GM12878 (cell line): ENCODE measurements at regions not wholly inside any gene's neighbourhood (a gene's known extent, or its start where the extent isn't known, plus 50 kb on each side); places are given as distances from the start of the nearest gene placed in this dataset.

Experiments
- ATAC-seq: fragments of 200-7000 bp; cut with Tn5 transposase; 3 replicates; pipeline ENCODE4 v1.9.1; 2020; ENCODE audit warnings: mild to moderate bottlenecking, moderate library complexity
- BruUV-seq: library from RNA; stranded (reverse); fragments of 400-500 nt; replicated peaks from 2 replicates; lab custom pipeline; 2021; lab: Mats Ljungman, UMichigan
- CTCF ChIA-PET: fragments of 300-600 bp; sonication (Branson Sonifier 250); formaldehyde crosslinking; extraction: SDS; loops from one replicate; lab custom pipeline; 2021; ENCODE audit warnings: inconsistent platforms; lab: Yijun Ruan, JAX
- POLR2A ChIA-PET: fragments of 350-600 bp; formaldehyde crosslinking; extraction: SDS; loops from one replicate; lab custom pipeline; 2021; ENCODE audit warnings: inconsistent platforms; lab: Charles Lee
- RAD21 ChIA-PET: fragments of 300-600 bp; sonication (Branson Sonifier 250); formaldehyde crosslinking; loops from one replicate; lab custom pipeline; 2023; ENCODE audit warnings: antibody characterized with exemption; ENCODE audit not compliant: unreplicated experiment; lab: Charles Lee
- SMC1A ChIA-PET: fragments of 300-600 bp; sonication (Branson Sonifier 250); formaldehyde crosslinking; loops from one replicate; lab custom pipeline; 2023; ENCODE audit not compliant: unreplicated experiment, uncharacterized antibody; lab: Charles Lee
- DNase-seq: peaks from one replicate; pipeline ENCODE4 v3.0.0-alpha.2; 2011; ENCODE audit warnings: low read depth, low spot score
- FAIRE-seq: peaks from 3 replicates; lab custom pipeline; 2011; peaks lifted over from hg19 to GRCh38; lab: Jason Lieb, UNC
- H2AFZ ChIP-seq: 2 replicates; pipeline ENCODE4 v1.6.0; 2011; ENCODE audit warnings: low read depth, low read length, control low read depth; ENCODE audit not compliant: control insufficient read depth
- H3K27ac ChIP-seq: 2 replicates; pipeline ENCODE4 v1.5.1; 2011; ENCODE audit warnings: control low read depth; ENCODE audit not compliant: control insufficient read depth, insufficient read depth
- H3K27me3 ChIP-seq, 2 experiments: replicated peaks in 1 of 2; 2 replicates each; pipeline versions ENCODE4 v1.6.0 to v1.6.1; 2011; ENCODE audit warnings: low read length in 1 of 2; ENCODE audit not compliant: control insufficient read depth in 2 of 2, insufficient read depth in 2 of 2
- H3K36me3 ChIP-seq, 2 experiments: 2 replicates each; pipeline ENCODE4 v1.5.1; 2011; ENCODE audit warnings: low read length in 1 of 2; ENCODE audit not compliant: control insufficient read depth in 2 of 2, insufficient read depth in 2 of 2
- H3K4me1 ChIP-seq: 2 replicates; pipeline ENCODE4 v1.6.1; 2011; ENCODE audit warnings: mild to moderate bottlenecking, low read length, moderate library complexity, mixed read lengths; ENCODE audit not compliant: control insufficient read depth, insufficient read depth
- H3K4me2 ChIP-seq: 2 replicates; pipeline ENCODE4 v1.6.0; 2011; ENCODE audit warnings: control low read depth; ENCODE audit not compliant: control insufficient read depth, insufficient read depth
- H3K4me3 ChIP-seq: fragments of 200-600 bp; sonication (generic); 2 replicates; pipeline ENCODE4 v1.5.1; 2016
- H3K79me2 ChIP-seq: 2 replicates; pipeline ENCODE4 v1.6.0; 2011; ENCODE audit warnings: low read length; ENCODE audit not compliant: control insufficient read depth, insufficient read depth
- H3K9ac ChIP-seq: 2 replicates; pipeline ENCODE4 v1.8.0; 2011; ENCODE audit warnings: low read length, control low read depth, mixed read lengths; ENCODE audit not compliant: control insufficient read depth, insufficient read depth
- H3K9me3 ChIP-seq: replicated peaks from 3 replicates; pipeline ENCODE4 v1.5.1; 2011; ENCODE audit warnings: mild to moderate bottlenecking, low read length; ENCODE audit not compliant: control insufficient read depth, insufficient read depth
- H4K20me1 ChIP-seq: 2 replicates; pipeline ENCODE4 v1.6.0; 2011; ENCODE audit not compliant: control insufficient read depth, insufficient read depth
- CBX5 ChIP-seq: sonication (generic); IDR thresholded peaks from 2 replicates; pipeline ENCODE4 v1.6.1; 2016; ENCODE audit warnings: low read depth, moderate library complexity, mild to moderate bottlenecking, inconsistent platforms
- DPF2 ChIP-seq: fragments of 450-650 bp; IDR thresholded peaks from 2 replicates; pipeline ENCODE4 v1.6.1; 2017; ENCODE audit warnings: mild to moderate bottlenecking
- KAT2A ChIP-seq: conservative IDR thresholded peaks from 2 replicates; pipeline ENCODE4 v1.6.1; 2011; ENCODE audit warnings: low read depth, low read length; ENCODE audit not compliant: control insufficient read depth
- MTA2 ChIP-seq: fragments of 450-650 bp; IDR thresholded peaks from 2 replicates; pipeline ENCODE4 v1.6.1; 2016; ENCODE audit warnings: low read depth, mild to moderate bottlenecking, moderate library complexity
- RAD51 ChIP-seq: fragments of 450-650 bp; IDR thresholded peaks from 2 replicates; pipeline ENCODE4 v1.6.1; 2016; ENCODE audit warnings: moderate library complexity, mild to moderate bottlenecking, inconsistent platforms
- SMAD1 ChIP-seq: fragments of 450-650 bp; IDR thresholded peaks from 2 replicates; pipeline ENCODE4 v1.6.1; 2018; ENCODE audit warnings: mild to moderate bottlenecking, low read depth; ENCODE audit not compliant: partially characterized antibody
- SMC3 ChIP-seq: IDR thresholded peaks from 2 replicates; pipeline ENCODE4 v1.6.1; 2011; ENCODE audit warnings: low read length, improper control_type of control experiment, borderline replicate concordance
- TBL1XR1 ChIP-seq: IDR thresholded peaks from 2 replicates; pipeline ENCODE4 v1.6.1; 2012; ENCODE audit warnings: low read depth, low read length, improper control_type of control experiment
- TCF3 ChIP-seq: IDR thresholded peaks from 2 replicates; pipeline ENCODE4 v1.6.1; 2012; ENCODE audit warnings: low read depth, mild to moderate bottlenecking, low read length, borderline replicate concordance; ENCODE audit not compliant: insufficient read depth
- WRNIP1 ChIP-seq: IDR thresholded peaks from 2 replicates; pipeline ENCODE4 v1.6.1; 2011; ENCODE audit warnings: low read depth, low read length, improper control_type of control experiment, borderline replicate concordance
- YY1 ChIP-seq: IDR thresholded peaks from 2 replicates; pipeline ENCODE4 v1.6.1; 2011; ENCODE audit warnings: low read depth, mild to moderate bottlenecking, low read length
- ZSCAN29 ChIP-seq: fragments of 450-650 bp; IDR thresholded peaks from 2 replicates; pipeline ENCODE4 v1.6.1; 2017; ENCODE audit warnings: mild to moderate bottlenecking, moderate library complexity
- WGBS: methylation state at CpG from one replicate; pipeline ENCODE4 v1.1.6; 2016; ENCODE audit warnings: low lambda C conversion rate; ENCODE audit not compliant: insufficient replicate concordance, insufficient coverage; ENCODE audit errors: missing lambda C conversion rate; 5-methylcytosine and 5-hydroxymethylcytosine counted together
- in situ Hi-C: fragments of 300-500 bp; cut with MboI; formaldehyde crosslinking; loops from 9 replicates; pipeline ENCODE4 v1.14.3; 2018; ENCODE audit warnings: mixed read lengths
- intact Hi-C: fragments of 100-400 bp; cut with micrococcal nuclease; formaldehyde crosslinking; loops from one replicate; pipeline ENCODE4 v1.14.2; 2022; ENCODE audit not compliant: unreplicated experiment
- TF ChIP-seq, protein P1 (sequence below): fragments of 450-650 bp; formaldehyde crosslinking; IDR thresholded peaks from 2 replicates; pipeline ENCODE4 v1.5.0; 2022; ENCODE audit warnings: mild to moderate bottlenecking, missing genetic modification characterization
- TF ChIP-seq, protein P2 (sequence below): IDR thresholded peaks from 2 replicates; pipeline ENCODE4 v1.6.1; 2011; ENCODE audit warnings: borderline replicate concordance, low read depth, mild to moderate bottlenecking, moderate library complexity, mixed read lengths, low read length; ENCODE audit not compliant: insufficient read depth; ENCODE audit errors: extremely low read length
- TF ChIP-seq, protein P3 (sequence below): fragments of 150-350 bp; IDR thresholded peaks from 2 replicates; pipeline ENCODE4 v1.6.1; 2016; ENCODE audit warnings: low read depth, low read length

DNA sequence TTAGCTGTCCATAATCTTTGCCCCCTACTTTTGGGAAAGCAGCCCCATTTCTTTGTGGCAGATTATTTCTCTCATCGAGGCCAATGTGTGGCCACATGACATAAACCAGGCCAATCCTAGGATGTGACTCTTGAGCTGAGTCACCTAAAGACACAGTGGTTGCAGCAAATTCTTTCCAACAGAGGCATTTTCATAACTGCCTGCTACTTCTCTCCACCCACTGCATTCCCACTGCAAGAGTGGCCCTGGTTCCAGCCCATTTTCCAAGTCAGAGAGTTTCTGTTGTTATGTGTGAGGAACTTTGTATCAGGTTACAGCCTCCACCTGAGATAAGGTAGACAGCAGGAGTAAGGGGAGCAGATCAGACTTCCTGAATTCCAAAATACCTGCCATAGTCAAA, 195.2 kb downstream of the RGS9 start:
- Histone ChIP-seq H3K4me3 (no peak overlapping the region), H3K27ac (no peak overlapping the region), H3K27me3 (no peaks in the 10 kb centered on the region; a peak in 1 of 4 replicates), H3K9me3 (no peaks in the 10 kb centered on the region), H3K9ac (no peak overlapping the region), H3K36me3 (no peaks in the 10 kb centered on the region), H4K20me1 (no peaks in the 10 kb centered on the region), H3K4me1 (no peaks in the 10 kb centered on the region), H3K4me2 (no peak overlapping the region), H2AFZ (no peak overlapping the region), H3K79me2 (no peaks in the 10 kb centered on the region)
- BruUV-seq = no TSS peak
- SMC1A ChIA-PET = no interaction called here
- CTCF ChIA-PET = no interaction called here
- intact Hi-C loops (no loop called here), in situ Hi-C loops (no loop called here)
- DNase-seq (no peak), ATAC-seq (no peak), FAIRE-seq (no peak)
- RAD21 ChIA-PET = no interaction called here
- TF ChIP-seq WRNIP1 (no peak), SMAD1 (no peak), TBL1XR1 (no peak), RAD51 (no peak), CBX5 (no peak), YY1 (no peak), ZSCAN29 (no peak), MTA2 (no peak), SMC3 (no peak), KAT2A (no peak), TCF3 (no peak), DPF2 (no peak)
- TF ChIP-seq, protein P1, sequence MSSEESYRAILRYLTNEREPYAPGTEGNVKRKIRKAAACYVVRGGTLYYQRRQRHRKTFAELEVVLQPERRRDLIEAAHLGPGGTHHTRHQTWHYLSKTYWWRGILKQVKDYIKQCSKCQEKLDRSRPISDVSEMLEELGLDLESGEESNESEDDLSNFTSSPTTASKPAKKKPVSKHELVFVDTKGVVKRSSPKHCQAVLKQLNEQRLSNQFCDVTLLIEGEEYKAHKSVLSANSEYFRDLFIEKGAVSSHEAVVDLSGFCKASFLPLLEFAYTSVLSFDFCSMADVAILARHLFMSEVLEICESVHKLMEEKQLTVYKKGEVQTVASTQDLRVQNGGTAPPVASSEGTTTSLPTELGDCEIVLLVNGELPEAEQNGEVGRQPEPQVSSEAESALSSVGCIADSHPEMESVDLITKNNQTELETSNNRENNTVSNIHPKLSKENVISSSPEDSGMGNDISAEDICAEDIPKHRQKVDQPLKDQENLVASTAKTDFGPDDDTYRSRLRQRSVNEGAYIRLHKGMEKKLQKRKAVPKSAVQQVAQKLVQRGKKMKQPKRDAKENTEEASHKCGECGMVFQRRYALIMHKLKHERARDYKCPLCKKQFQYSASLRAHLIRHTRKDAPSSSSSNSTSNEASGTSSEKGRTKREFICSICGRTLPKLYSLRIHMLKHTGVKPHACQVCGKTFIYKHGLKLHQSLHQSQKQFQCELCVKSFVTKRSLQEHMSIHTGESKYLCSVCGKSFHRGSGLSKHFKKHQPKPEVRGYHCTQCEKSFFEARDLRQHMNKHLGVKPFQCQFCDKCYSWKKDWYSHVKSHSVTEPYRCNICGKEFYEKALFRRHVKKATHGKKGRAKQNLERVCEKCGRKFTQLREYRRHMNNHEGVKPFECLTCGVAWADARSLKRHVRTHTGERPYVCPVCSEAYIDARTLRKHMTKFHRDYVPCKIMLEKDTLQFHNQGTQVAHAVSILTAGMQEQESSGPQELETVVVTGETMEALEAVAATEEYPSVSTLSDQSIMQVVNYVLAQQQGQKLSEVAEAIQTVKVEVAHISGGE (CRISPR knock-in tag) = no peak
- TF ChIP-seq, protein P2, sequence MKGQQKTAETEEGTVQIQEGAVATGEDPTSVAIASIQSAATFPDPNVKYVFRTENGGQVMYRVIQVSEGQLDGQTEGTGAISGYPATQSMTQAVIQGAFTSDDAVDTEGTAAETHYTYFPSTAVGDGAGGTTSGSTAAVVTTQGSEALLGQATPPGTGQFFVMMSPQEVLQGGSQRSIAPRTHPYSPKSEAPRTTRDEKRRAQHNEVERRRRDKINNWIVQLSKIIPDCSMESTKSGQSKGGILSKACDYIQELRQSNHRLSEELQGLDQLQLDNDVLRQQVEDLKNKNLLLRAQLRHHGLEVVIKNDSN = no peak
- TF ChIP-seq, protein P3, sequence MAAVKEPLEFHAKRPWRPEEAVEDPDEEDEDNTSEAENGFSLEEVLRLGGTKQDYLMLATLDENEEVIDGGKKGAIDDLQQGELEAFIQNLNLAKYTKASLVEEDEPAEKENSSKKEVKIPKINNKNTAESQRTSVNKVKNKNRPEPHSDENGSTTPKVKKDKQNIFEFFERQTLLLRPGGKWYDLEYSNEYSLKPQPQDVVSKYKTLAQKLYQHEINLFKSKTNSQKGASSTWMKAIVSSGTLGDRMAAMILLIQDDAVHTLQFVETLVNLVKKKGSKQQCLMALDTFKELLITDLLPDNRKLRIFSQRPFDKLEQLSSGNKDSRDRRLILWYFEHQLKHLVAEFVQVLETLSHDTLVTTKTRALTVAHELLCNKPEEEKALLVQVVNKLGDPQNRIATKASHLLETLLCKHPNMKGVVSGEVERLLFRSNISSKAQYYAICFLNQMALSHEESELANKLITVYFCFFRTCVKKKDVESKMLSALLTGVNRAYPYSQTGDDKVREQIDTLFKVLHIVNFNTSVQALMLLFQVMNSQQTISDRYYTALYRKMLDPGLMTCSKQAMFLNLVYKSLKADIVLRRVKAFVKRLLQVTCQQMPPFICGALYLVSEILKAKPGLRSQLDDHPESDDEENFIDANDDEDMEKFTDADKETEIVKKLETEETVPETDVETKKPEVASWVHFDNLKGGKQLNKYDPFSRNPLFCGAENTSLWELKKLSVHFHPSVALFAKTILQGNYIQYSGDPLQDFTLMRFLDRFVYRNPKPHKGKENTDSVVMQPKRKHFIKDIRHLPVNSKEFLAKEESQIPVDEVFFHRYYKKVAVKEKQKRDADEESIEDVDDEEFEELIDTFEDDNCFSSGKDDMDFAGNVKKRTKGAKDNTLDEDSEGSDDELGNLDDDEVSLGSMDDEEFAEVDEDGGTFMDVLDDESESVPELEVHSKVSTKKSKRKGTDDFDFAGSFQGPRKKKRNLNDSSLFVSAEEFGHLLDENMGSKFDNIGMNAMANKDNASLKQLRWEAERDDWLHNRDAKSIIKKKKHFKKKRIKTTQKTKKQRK = no peak
- WGBS = 0% methylated on average over 1 of the region's 1 CpG
- POLR2A ChIA-PET = no interaction called here
